Frontal cortex (tissue), 3 donors: ENCODE measurements at regions not wholly inside any gene's neighbourhood (a gene's known extent, or its start where the extent isn't known, plus 50 kb on each side); places are given as distances from the start of the nearest gene placed in this dataset.

Experiments used
- DNase-seq, 2 donors: peaks; one replicate each; pipeline ENCODE4 v3.0.0; 2012; ENCODE audit warnings: low spot score in 2 of 2
- FAIRE-seq: peaks from 2 replicates; lab custom pipeline; 2012; peaks lifted over from hg19 to GRCh38; lab: Jason Lieb, UNC
- donor health status: control.
- donor health status: control.
- donor health status: control.

- no peak for DNase-seq
- FAIRE-seq, result no peak
These were observed 56.3 kb upstream of the NFASC start for GRCh38 chr1:204814166-204814884.

DNA sequence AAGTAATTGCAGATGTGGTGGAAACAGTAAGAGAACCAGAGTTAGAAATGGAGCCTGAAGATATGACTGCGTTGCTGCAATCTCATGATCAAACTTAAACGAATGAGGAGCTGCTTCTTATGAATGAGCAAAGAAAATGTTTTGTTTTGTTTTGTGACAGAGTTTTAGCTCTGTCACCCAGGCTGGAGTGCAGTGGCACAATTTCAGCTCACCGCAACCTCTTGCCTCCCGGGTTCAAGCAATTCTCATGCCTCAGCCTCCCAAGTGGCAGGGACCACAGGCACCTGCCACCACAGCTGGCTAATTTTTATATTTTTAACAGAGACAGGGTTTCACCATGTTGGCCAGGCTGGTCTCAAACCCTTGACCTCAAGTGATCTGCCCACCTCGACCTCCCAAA, 53.3 kb upstream of the NFASC start:
- no peak for FAIRE-seq
- DNase-seq, result no peak

- DNase-seq (no peak), FAIRE-seq (no peak)
These were observed 51.7 kb upstream of the NFASC start for GRCh38 chr1:204818998-204819397.

DNA sequence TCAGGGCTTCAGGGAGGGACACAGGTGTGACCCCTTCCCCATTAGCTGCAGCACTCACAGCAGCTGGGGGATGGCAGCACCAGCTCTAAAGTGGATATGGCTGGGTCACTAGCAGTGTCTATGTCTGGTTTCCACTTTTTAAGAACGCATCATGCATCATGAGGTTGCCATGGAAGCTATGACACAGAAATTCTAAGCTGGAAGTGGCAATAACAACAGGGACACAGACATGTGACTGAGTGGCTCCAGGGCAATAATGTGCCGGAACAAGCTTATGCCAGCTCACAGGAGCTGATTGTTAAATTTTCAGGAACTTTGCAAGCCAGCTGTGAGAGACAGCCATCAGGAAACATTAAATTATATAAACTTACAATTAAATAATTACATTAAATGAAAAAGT, 51.2 kb upstream of the NFASC start:
- DNase-seq (no peak), FAIRE-seq (no peak)
